Fibroblast of skin of right biceps (primary cell): ENCODE measurements at regions not wholly inside any gene's neighbourhood (a gene's known extent, or its start where the extent isn't known, plus 50 kb on each side); places are given as distances from the start of the nearest gene placed in this dataset.

Source experiments
- DNase-seq: peaks from one replicate; pipeline ENCODE4 v3.0.0-alpha.2; 2013

- DNase-seq: no peak
These were observed 142.2 kb downstream of the OPN5 start for GRCh38 chr6:47924001-47924400.

- DNase-seq: no peak
These were observed 140.6 kb downstream of the OPN5 start for GRCh38 chr6:47922391-47922790.

GRCh38 chr6:47919875-47920274, 138.0 kb downstream of the OPN5 start:
- no peak for DNase-seq

- no peak for DNase-seq
These were observed 136.0 kb downstream of the OPN5 start for GRCh38 chr6:47917811-47918210.

- DNase-seq: no peak
These were observed 135.4 kb downstream of the OPN5 start for GRCh38 chr6:47917202-47917601.

- DNase-seq: no peak
These were observed 133.2 kb downstream of the OPN5 start for GRCh38 chr6:47915017-47915416.

GRCh38 chr6:47908271-47908670, 126.4 kb downstream of the OPN5 start:
- DNase-seq: no peak

- DNase-seq: no peak
These were observed 123.9 kb downstream of the OPN5 start for GRCh38 chr6:47905717-47906116.

- no peak for DNase-seq
These were observed 115.4 kb downstream of the OPN5 start for GRCh38 chr6:47897247-47897646.

GRCh38 chr6:47890326-47890875, 108.6 kb downstream of the OPN5 start:
- DNase-seq: no peak

- DNase-seq: no peak
These were observed 97.2 kb downstream of the OPN5 start for GRCh38 chr6:47879015-47879414.
